PC-3 (cell line): ENCODE measurements at regions not wholly inside any gene's neighbourhood (a gene's known extent, or its start where the extent isn't known, plus 50 kb on each side); places are given as distances from the start of the nearest gene placed in this dataset.

Source experiments
- ATAC-seq: fragments of 200-7000 bp; cut with Tn5 transposase; 2 replicates; pipeline ENCODE4 v1.9.1; 2020; ENCODE audit warnings: mild to moderate bottlenecking, moderate library complexity
- BruUV-seq: library from RNA; stranded (reverse); fragments of 400-500 nt; replicated peaks from 2 replicates; lab custom pipeline; 2021; lab: Mats Ljungman, UMichigan
- CTCF ChIA-PET: fragments of 300-600 bp; sonication (Branson Sonifier 250); formaldehyde crosslinking; loops from one replicate; lab custom pipeline; 2022; ENCODE audit warnings: antibody characterized with exemption; lab: Charles Lee
- POLR2A ChIA-PET: fragments of 300-600 bp; sonication (Branson Sonifier 250); formaldehyde crosslinking; loops from one replicate; lab custom pipeline; 2022; ENCODE audit warnings: antibody characterized with exemption; ENCODE audit not compliant: unreplicated experiment; lab: Charles Lee
- DNase-seq: peaks from one replicate; pipeline ENCODE4 v3.0.0-alpha.2; 2015
- H2AFZ ChIP-seq: fragments of 300-600 bp; sonication (generic); 2 replicates; pipeline ENCODE4 v1.6.0; 2016; ENCODE audit warnings: antibody characterized with exemption, low read length
- H3F3A ChIP-seq: fragments of 300-600 bp; sonication (generic); one replicate; pipeline ENCODE4 v1.6.0; 2017; ENCODE audit warnings: antibody characterized with exemption, low read length, control low read depth, mild to moderate bottlenecking; ENCODE audit not compliant: unreplicated experiment
- H3K27ac ChIP-seq: fragments of 300-600 bp; sonication (generic); 2 replicates; pipeline ENCODE4 v1.5.1; 2016; ENCODE audit warnings: mild to moderate bottlenecking, low read length
- H3K27me3 ChIP-seq: fragments of 300-600 bp; sonication (generic); 2 replicates; pipeline ENCODE4 v1.6.1; 2016; ENCODE audit warnings: low read length, mixed read lengths
- H3K36me3 ChIP-seq: fragments of 300-600 bp; sonication (generic); 2 replicates; pipeline ENCODE4 v1.6.1; 2016; ENCODE audit warnings: low read depth, mixed run types, low read length, mixed read lengths
- H3K4me1 ChIP-seq: fragments of 300-600 bp; sonication (generic); 2 replicates; pipeline ENCODE4 v1.5.1; 2016; ENCODE audit warnings: low read length; ENCODE audit not compliant: insufficient read depth
- H3K4me2 ChIP-seq: fragments of 300-600 bp; sonication (generic); 2 replicates; pipeline ENCODE4 v1.6.0; 2016; ENCODE audit warnings: low read length
- H3K4me3 ChIP-seq: fragments of 300-600 bp; sonication (generic); 2 replicates; pipeline ENCODE4 v1.5.1; 2016; ENCODE audit warnings: mild to moderate bottlenecking, low read length, mixed read lengths
- H3K79me2 ChIP-seq: fragments of 300-600 bp; sonication (generic); 2 replicates; pipeline ENCODE4 v1.6.1; 2017; ENCODE audit warnings: low read length, mixed read lengths
- H3K9ac ChIP-seq: fragments of 300-600 bp; sonication (generic); 2 replicates; pipeline ENCODE4 v1.6.0; 2016; ENCODE audit warnings: mild to moderate bottlenecking, low read length
- H3K9me2 ChIP-seq: fragments of 300-600 bp; sonication (generic); replicated peaks from 2 replicates; pipeline ENCODE4 v1.6.1; 2016; ENCODE audit warnings: mixed run types, low read length, mixed read lengths
- H3K9me3 ChIP-seq: fragments of 300-600 bp; sonication (generic); 2 replicates; pipeline ENCODE4 v1.6.1; 2016; ENCODE audit warnings: low read length, mixed read lengths
- H4K20me1 ChIP-seq: fragments of 300-600 bp; sonication (generic); 2 replicates; pipeline ENCODE4 v1.6.1; 2016; ENCODE audit warnings: low read length, mixed read lengths
- EZH2 ChIP-seq: fragments of 300-600 bp; sonication (generic); IDR thresholded peaks from one replicate; pipeline ENCODE4 v1.6.1; 2017; ENCODE audit warnings: antibody characterized with exemption, mild to moderate bottlenecking, low read length; ENCODE audit not compliant: unreplicated experiment
- EZH2phosphoT487 ChIP-seq: fragments of 300-600 bp; sonication (generic); IDR thresholded peaks from 2 replicates; pipeline ENCODE4 v1.6.1; 2018; ENCODE audit warnings: mild to moderate bottlenecking, antibody characterized with exemption, low read length, borderline replicate concordance
- intact Hi-C: fragments of 100-400 bp; cut with micrococcal nuclease; formaldehyde crosslinking; loops from 2 replicates; pipeline ENCODE4 v1.9.0; 2023
- TF ChIP-seq, protein P1 (sequence below): fragments of 300-600 bp; sonication (generic); conservative IDR thresholded peaks from 2 replicates; pipeline ENCODE4 v1.5.1; 2017; ENCODE audit warnings: antibody characterized with exemption, low read depth, mild to moderate bottlenecking, low read length

DNA sequence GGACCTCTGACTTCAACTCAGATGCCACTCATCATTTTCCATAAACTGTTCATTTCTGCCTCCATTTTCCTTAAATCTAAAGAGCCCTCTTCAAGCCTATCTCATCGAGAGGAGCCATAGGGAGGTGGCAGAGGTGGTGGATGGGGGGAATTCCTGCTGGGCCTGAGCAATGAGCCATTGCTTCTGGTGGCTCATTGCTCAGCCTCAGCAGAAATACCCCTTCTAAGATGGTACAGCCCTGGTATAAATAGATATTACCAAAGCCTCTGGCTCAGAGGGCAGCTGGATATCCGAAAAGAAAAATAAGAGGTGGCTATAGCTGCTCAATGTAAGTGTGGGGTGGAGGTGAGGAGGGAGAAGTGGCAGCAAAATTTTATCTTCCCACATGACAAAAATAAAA lies 313.5 kb downstream of the CAAP1 start:
- no peaks in the 10 kb centered on the region for H3K9me2 ChIP-seq
- H3K27me3 ChIP-seq = no peaks in the 10 kb centered on the region
- H3K9ac ChIP-seq = no peak overlapping the region
- TF ChIP-seq EZH2phosphoT487 = no peak
- TF ChIP-seq, protein P1, sequence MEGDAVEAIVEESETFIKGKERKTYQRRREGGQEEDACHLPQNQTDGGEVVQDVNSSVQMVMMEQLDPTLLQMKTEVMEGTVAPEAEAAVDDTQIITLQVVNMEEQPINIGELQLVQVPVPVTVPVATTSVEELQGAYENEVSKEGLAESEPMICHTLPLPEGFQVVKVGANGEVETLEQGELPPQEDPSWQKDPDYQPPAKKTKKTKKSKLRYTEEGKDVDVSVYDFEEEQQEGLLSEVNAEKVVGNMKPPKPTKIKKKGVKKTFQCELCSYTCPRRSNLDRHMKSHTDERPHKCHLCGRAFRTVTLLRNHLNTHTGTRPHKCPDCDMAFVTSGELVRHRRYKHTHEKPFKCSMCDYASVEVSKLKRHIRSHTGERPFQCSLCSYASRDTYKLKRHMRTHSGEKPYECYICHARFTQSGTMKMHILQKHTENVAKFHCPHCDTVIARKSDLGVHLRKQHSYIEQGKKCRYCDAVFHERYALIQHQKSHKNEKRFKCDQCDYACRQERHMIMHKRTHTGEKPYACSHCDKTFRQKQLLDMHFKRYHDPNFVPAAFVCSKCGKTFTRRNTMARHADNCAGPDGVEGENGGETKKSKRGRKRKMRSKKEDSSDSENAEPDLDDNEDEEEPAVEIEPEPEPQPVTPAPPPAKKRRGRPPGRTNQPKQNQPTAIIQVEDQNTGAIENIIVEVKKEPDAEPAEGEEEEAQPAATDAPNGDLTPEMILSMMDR = no peak
- no peak for TF ChIP-seq EZH2
- no peaks in the 10 kb centered on the region for H4K20me1 ChIP-seq
- H2AFZ ChIP-seq = no peak overlapping the region
- ATAC-seq = no peak
- no peaks in the 10 kb centered on the region for H3K9me3 ChIP-seq
- DNase-seq = no peak
- POLR2A ChIA-PET = no interaction called here
- CTCF ChIA-PET = no interaction called here
- no peaks in the 10 kb centered on the region for H3K36me3 ChIP-seq
- intact Hi-C loops = no loop called here
- no peak overlapping the region for H3K27ac ChIP-seq
- no TSS peak for BruUV-seq
- no peaks in the 10 kb centered on the region for H3K4me1 ChIP-seq
- H3K4me3 ChIP-seq = no peak overlapping the region
- H3F3A ChIP-seq = no peaks in the 10 kb centered on the region
- H3K4me2 ChIP-seq = no peak overlapping the region
- H3K79me2 ChIP-seq = no peaks in the 10 kb centered on the region

DNA sequence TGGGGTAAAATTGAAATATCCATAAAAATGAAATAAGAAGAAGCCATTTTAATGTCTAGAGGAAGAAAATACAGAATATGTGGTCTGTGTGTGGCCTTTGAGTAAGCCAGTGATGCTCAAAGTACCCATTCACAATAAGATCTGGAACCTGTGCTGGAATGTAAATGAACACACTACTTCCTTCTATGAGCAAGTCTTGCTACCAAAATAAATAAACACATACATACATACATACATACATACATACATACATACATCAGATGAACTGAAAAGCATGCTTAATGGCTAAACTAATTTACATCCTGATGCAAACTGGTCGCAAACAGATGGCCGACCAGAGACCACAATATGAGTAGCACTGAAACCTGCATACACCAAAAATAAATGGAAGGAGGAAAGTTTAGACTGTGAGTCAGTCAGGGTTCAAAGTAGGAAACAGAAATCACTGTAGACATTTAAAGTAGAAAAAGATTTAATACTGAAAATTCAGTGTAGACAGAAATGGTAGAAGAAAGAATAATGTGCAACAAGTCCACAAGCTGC lies 317.6 kb downstream of the CAAP1 start:
- H3K4me2 ChIP-seq = no peak overlapping the region
- intact Hi-C loops = no loop called here
- H3K9me3 ChIP-seq = no peaks in the 10 kb centered on the region
- no TSS peak for BruUV-seq
- ATAC-seq (no peak), DNase-seq (no peak)
- H3K9ac ChIP-seq = no peak overlapping the region
- no peaks in the 10 kb centered on the region for H3F3A ChIP-seq
- H3K4me1 ChIP-seq = no peaks in the 10 kb centered on the region
- H3K27ac ChIP-seq = no peak overlapping the region
- no peaks in the 10 kb centered on the region for H3K27me3 ChIP-seq
- H4K20me1 ChIP-seq = no peaks in the 10 kb centered on the region
- H3K9me2 ChIP-seq = no peaks in the 10 kb centered on the region
- no peaks in the 10 kb centered on the region for H3K36me3 ChIP-seq
- POLR2A ChIA-PET = no interaction called here
- no peaks in the 10 kb centered on the region for H3K79me2 ChIP-seq
- no peak overlapping the region for H3K4me3 ChIP-seq
- CTCF ChIA-PET = no interaction called here
- TF ChIP-seq, protein P1 = no peak
- TF ChIP-seq EZH2phosphoT487 = no peak
- TF ChIP-seq EZH2 = no peak
- no peak overlapping the region for H2AFZ ChIP-seq

DNA sequence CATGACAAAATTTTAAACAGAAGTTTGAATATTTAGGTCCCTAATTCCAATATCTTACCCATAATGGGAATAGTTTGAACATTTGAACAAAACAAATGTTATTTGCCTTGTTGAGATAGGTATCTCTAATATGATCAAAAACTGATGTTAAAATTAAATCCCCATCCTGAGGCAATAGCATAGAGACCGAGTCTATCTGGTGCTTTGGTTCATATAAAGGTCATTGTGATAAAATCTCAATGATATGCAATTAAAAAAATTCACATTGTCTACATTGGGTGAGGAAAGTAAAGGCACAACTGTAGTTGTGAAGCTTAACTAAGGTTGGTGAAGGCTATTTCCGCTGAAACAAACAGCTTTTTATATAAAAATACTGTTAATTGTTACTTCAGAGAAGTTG lies 318.3 kb downstream of the CAAP1 start:
- Histone ChIP-seq H3K36me3 (no peaks in the 10 kb centered on the region), H3K9me2 (no peaks in the 10 kb centered on the region), H4K20me1 (no peaks in the 10 kb centered on the region), H2AFZ (no peak overlapping the region), H3K79me2 (no peaks in the 10 kb centered on the region), H3K27ac (no peak overlapping the region), H3K9me3 (no peaks in the 10 kb centered on the region), H3K27me3 (no peaks in the 10 kb centered on the region), H3F3A (no peaks in the 10 kb centered on the region), H3K4me2 (no peak overlapping the region), H3K4me3 (no peak overlapping the region), H3K9ac (no peak overlapping the region), H3K4me1 (no peaks in the 10 kb centered on the region)
- ChIA-PET POLR2A (no interaction called here), CTCF (no interaction called here)
- TF ChIP-seq, protein P1 = no peak
- no peak for TF ChIP-seq EZH2
- TF ChIP-seq EZH2phosphoT487 = no peak
- no TSS peak for BruUV-seq
- ATAC-seq (no peak), DNase-seq (no peak)
- intact Hi-C loops = no loop called here
